NCI-H187 treated with DMSO at 0.1 percent for 48 hours (cell line): ENCODE measurements at regions not wholly inside any gene's neighbourhood (a gene's known extent, or its start where the extent isn't known, plus 50 kb on each side); places are given as distances from the start of the nearest gene placed in this dataset.
"Not testable (repeated sequence)": the region's sequence is repeated elsewhere in the genome, so short reads cannot be mapped to it uniquely, and the experiment has no call there.

Source experiments
- DNase-seq: peaks from one replicate; lab custom pipeline; 2025; lab: John Stamatoyannopoulos, UW

DNA sequence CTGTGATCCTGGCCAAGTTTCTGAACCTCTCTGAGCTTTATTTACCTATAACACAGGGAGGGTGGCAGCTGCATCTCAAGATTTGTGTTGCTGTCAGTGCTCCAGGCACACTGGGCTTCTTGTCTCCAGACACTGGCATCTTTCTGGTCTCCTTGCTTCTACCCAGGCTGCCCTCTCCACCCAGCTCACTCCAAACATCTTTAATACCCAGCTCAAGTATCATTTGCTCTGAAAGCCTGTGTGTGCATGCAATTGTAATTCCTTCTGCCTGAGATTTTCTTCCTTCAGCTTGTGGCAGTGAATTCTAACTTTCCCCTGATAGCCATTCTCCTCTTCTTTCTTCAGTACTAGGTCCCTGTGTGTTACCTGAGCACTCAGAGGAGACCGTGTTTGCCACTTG is 50.7 kb upstream of the USP7 start:
- no peak for DNase-seq

DNA sequence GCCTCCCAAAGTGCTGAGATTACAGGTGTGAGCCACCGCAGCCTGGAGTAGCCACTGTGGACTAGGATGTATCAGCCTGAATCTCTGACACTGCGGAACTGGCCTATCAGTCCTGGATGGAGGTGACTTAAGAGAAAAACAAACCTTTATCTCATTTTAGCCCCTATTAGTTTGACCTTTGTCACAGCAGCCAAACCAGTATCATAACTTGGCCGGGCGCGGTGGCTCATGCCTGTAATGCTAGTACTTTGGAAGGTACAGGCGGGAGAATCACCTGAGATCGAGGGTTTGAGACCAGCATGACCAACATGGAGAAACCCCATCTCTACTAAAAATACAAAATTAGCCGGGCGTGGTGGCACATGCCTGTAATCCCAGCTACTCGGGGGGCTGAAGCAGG is 51.8 kb upstream of the USP7 start:
- DNase-seq: no peak

DNA sequence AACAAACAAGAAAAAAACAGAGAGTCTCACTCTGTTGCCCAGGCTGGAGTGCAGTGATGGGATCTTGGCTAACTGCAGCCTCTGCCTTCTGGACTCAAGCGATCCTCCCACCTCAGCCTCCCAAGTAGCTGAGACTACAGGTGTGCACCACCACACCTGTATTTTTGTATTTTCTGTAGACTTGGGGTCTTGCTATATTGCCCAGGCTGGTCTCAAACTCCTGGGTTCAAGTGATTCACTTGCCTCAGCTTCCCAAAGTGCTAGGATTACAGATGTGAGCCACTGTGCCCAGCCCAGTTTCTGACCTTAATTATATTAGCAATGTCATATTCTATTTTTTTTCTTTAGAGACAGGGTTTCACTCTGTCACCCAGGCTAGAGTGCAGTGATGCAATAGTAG is 52.3 kb upstream of the USP7 start:
- not testable (repeated sequence) for DNase-seq

DNA sequence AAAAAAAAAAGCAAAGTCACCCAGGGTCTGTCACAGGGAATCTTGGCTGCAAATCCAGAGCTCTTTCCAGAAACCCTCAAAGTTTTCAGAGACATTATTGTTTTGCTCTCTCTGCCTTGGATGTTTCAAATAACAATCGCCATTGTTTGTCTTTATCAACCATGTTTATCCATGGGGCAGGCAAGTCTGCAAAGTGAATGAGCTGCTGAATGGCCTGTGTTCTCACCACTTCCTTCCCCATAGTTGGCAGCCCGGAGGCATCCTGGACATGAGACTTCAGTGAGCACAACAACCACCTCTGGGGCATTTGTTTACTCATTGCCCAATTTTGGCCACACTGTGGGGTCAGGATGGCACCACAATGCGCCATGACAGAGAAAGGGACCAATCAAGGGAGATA is 53.1 kb upstream of the USP7 start:
- no peak for DNase-seq

DNA sequence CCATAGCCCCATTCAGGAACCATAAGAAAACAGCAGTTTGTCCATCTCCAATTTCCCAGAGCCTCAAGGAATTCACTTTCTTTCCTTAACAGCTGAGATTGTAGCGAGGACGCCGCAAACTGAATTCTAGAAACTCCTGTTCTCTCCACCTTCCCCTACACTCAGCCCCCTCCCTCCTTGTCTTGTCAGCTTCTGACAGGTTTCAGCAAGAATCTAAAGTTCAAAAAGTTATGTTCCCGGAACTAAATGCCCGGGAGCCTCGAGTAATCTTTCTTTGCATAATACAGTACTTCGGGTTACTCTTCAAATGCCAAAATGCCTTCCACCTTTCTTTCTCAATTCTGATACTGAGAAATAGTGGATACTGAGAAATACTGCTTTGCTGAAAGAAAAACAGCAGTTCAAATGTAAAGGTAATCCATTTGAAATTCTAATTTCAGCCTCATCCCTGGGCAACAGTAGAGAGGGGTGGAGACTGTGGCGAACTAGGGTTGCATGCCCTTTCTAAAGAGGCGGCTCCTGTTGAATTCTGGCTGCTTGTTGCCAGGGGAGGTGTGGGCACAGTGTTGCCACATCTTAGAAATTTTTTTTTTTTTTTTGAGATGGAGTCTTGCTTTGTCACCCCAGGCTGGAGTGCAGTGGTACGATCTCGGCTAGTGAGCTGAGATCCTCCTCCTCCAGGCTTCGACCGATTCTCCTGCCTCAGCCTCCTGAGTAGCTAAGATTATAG is 63.5 kb upstream of the USP7 start:
- no peak for DNase-seq

DNA sequence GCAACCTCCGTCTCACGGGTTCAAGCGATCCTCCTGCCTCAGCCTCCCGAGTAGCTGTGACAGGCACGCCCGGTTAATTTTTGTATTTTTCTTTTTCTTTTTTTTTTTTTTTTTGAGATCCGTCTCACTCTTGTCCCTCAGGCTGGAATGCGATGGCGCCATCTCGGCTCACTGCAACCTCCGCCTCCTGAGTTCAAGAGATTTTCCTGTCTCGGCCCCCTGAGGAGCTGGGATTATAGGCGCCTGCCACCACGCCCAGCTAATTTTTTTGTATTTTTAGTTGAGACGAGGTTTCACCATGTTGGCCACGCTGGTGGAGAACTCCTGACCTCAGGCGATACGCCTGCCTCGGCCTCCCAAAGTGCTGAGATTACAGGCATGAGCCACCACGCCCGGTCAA is 63.0 kb upstream of the HAPSTR1 start:
- not testable (repeated sequence) for DNase-seq

DNA sequence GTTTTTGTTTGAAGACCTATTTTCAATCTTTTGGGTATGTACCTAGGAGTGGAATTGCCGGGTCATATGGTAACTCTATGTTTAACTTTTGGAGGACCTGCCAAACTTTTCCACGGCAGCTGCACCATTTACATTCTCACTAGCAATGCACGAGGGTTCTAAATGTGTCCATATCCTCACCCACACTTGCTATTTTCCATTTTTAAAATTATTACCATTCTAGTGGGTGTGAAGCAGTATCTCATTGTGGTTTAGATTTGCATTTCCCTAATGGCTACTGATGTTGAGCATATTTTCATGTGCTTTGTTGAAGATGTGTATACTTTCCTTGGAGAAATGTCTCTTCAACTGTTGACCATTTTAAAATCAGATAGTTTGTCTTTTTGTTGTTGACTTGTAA is 60.3 kb upstream of the HAPSTR1 start:
- DNase-seq: no peak

DNA sequence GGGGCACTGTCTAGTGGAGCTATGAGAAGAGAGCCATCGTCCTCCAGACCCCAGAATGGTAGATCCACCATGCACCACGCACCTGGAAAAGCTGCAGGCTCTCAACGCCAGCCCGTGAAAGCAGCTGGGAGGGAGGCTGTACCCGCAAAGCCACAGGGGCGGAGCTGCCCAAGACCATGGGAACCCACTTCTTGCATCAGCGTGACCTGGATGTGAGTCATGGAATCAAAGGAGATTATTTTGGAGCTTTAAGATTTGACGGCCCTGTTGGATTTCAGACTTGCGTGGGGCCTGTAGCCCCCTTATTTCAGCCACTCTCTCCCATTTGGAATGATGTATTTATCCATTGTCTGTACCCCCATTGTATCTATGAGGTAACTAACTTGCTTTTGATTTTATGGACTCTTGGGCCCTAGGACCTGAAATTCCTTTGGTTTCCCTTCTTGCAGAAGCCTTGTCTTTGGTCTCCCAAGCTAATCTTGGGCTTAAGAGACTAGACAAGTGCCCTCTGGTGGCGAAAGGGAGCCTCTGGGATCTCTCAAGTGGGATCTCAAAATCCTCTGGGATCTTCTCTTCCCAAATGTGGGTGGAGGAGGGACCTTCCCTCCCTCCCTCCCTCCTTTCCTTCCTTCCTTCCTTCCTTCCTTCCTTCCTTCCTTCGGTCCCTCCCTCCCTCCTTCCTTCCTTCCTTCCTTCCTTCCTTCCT is 58.2 kb upstream of the HAPSTR1 start:
- peak; percentile 0 for DNase-seq

DNA sequence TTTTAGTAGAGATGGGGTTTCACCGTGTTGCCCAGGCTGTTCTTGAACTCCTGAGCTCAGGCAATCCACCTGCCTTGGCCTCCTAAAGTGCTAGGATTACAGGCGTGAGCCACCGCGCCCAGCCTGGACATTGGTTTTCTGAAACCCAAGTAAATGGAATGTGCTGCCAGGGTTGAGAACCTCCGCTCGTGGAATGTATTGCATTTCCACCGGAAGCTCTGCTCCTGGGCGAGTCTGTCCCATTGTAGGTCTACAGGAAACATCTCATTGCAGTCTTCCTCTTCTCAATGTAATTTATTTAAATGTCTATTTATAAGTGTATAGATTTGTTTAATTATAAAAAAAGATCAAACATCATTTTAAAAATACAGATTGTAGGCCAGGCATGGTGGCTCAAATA is 57.4 kb upstream of the HAPSTR1 start:
- no peak for DNase-seq

DNA sequence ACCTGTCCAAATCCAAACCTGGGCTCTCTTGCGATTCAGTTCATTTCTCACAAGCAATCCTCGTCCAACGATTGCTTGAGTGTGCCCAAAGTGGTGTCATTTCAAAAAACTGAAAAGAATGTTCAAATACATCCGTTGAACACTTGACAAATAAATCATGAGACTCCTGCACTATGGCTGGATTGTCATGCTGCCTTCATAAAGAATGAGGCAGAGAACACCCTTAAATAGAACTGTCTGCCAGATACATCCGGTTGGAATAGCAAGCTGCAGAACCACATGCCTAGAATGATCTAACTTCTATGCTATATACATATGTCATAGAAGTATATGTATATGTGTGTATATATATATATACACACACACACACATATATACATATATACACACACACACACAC is 55.4 kb upstream of the HAPSTR1 start:
- no peak for DNase-seq

DNA sequence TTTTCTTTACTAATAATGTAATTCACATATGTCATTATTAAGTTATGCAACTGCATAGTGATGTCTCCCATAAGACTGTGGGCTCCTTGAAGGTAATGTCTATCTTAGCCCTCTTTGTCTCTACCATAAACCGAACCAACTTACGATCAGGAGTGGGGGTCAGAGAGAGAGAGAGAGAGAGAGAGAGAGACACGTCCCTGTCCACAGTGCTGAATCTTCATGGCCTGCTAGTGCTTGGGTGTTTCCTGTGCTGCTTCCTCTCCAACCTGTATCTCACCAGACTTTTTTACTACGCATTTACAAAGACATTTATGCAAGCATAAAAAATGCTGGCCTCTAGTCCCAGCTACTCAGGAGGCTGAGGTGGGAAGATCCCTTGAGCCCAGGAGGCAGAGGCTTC is 52.2 kb upstream of the HAPSTR1 start:
- DNase-seq: no peak

DNA sequence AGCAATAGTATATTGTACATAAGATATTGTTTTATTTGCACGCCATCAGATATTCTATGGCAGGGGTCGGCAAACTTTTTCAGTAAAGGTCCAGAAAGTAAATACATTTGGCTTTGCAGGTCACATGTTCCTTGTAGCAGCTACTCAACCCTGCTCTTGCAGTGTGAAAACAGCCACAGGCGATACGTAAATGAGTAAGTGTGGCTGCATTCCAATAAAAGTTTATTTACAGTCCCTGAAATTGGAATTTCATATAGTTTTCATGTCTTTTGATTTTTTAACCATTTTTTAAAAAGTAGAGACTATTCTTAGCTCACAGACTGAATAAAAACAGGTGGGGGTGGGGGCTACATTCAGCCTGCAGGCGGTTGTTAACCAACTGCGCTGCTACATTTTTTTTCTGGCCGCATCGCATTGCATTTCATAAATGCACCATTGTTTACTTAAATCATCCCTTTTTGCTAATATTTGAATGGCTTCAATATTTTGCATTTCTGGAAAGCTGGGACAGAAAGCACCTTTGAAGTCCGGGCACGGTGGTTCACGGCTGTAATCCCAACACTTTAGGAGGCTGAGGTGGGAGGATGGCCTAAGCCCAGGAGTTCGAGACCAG is 50.5 kb upstream of the HAPSTR1 start:
- DNase-seq: no peak
